ENCODE measurements at regions not wholly inside any gene's neighbourhood (a gene's known extent, or its start where the extent isn't known, plus 50 kb on each side); places are given as distances from the start of the nearest gene placed in this dataset.

DNA sequence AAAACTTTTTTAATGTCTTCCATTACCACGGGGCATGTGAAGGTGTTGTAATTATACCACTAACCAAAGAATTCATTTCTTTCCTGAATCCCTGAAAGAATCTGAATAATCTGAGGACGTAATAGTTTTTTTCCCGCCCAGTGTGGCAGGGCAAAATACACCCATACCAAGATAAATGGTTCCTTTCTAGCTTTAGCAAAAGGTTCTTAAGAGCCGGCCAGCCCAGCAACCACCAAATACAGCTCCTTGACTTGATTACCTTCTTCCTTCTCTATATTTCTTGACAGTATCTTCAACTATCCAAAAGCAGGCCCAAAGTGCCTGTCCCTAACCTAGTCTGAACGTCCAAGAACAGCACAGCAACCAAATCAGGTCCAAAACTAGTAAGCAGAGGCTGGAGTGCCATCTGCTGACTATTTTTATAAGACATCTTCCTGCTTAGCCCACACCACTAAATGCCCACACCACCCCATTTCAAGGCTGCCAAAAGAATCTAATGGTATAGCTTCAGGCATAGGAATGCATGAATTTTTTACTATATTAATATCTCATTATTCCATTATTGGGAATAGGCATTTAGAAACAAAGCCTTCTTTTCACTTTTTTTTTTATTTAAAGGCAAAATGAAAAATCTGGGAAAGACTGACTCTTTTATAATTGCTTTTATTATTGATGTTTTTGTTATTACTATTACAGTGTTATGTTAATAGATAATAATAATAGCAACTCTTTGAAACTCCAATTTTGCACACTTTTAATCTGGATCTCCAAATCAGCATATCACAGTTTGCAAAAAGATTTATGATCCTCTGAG, 524.4 kb downstream of the MED13L start:
- TF ChIP-seq CEBPB (IDR thresholded peaks at IDR 0.05) (no peak), ZBTB7A (IDR thresholded peaks at IDR 0.05; ENCODE audit: low read depth) (no peak), TCF12 (IDR thresholded peaks at IDR 0.05; ENCODE audit: low read depth) (no peak), RAD21 (IDR thresholded peaks at IDR 0.05; ENCODE audit: low read depth) (peak; percentile 64), TEAD4 (IDR thresholded peaks at IDR 0.05) (no peak)
- TF ChIP-seq, protein P1, sequence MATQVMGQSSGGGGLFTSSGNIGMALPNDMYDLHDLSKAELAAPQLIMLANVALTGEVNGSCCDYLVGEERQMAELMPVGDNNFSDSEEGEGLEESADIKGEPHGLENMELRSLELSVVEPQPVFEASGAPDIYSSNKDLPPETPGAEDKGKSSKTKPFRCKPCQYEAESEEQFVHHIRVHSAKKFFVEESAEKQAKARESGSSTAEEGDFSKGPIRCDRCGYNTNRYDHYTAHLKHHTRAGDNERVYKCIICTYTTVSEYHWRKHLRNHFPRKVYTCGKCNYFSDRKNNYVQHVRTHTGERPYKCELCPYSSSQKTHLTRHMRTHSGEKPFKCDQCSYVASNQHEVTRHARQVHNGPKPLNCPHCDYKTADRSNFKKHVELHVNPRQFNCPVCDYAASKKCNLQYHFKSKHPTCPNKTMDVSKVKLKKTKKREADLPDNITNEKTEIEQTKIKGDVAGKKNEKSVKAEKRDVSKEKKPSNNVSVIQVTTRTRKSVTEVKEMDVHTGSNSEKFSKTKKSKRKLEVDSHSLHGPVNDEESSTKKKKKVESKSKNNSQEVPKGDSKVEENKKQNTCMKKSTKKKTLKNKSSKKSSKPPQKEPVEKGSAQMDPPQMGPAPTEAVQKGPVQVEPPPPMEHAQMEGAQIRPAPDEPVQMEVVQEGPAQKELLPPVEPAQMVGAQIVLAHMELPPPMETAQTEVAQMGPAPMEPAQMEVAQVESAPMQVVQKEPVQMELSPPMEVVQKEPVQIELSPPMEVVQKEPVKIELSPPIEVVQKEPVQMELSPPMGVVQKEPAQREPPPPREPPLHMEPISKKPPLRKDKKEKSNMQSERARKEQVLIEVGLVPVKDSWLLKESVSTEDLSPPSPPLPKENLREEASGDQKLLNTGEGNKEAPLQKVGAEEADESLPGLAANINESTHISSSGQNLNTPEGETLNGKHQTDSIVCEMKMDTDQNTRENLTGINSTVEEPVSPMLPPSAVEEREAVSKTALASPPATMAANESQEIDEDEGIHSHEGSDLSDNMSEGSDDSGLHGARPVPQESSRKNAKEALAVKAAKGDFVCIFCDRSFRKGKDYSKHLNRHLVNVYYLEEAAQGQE (IDR thresholded peaks at IDR 0.05; ENCODE audit: low read depth): no peak

DNA sequence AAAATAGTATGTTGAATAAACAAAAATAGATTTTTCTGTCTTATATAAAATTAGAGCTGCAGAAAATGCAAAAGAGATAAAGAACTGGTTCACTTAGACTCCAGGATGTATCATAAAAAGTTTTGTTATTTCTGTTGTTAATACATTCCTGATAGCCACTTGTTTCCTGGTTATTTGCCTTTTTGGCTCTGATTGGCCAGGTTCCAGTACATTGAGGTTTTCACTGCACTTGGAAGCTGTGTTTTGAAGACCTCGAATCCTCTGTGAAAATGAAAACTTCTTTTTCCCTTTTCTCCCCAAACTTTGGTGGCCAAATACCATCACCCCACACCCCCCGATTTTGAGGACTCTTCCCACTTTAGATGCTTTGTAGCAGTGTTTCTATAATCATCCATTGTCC, 525.3 kb downstream of the MED13L start:
- TF ChIP-seq, protein P2, sequence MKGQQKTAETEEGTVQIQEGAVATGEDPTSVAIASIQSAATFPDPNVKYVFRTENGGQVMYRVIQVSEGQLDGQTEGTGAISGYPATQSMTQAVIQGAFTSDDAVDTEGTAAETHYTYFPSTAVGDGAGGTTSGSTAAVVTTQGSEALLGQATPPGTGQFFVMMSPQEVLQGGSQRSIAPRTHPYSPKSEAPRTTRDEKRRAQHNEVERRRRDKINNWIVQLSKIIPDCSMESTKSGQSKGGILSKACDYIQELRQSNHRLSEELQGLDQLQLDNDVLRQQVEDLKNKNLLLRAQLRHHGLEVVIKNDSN (IDR thresholded peaks at IDR 0.05): no peak
- TF ChIP-seq TEAD4 (IDR thresholded peaks at IDR 0.05): no peak
- no peak for TF ChIP-seq YY1 (IDR thresholded peaks at IDR 0.05; ENCODE audit: low read depth)
- TF ChIP-seq, protein P3, sequence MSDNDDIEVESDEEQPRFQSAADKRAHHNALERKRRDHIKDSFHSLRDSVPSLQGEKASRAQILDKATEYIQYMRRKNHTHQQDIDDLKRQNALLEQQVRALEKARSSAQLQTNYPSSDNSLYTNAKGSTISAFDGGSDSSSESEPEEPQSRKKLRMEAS (IDR thresholded peaks at IDR 0.05): no peak

DNA sequence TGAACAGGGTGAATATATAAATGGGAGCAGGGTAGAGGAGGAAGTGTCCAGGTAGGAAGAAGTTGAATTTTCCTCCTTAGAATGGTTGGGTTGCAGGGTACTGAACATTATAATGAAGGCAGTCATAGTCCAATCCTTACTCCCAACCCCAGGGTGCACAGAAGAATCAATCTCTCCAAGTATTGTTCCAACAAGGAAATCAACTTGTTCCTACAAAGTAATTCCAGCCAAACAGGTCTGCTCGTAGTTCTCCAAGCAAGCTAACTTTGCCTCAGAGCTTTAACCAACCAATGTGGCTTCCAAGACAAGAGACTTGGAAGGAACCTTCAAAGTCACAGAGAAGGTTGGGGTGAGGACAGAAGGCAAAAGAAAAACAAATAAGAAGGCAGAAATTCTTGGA, 527.2 kb downstream of the MED13L start:
- TF ChIP-seq ZBTB7A (IDR thresholded peaks at IDR 0.05; ENCODE audit: low read depth): no peak
- TF ChIP-seq, protein P1 (IDR thresholded peaks at IDR 0.05; ENCODE audit: low read depth): no peak
- no peak for TF ChIP-seq RAD21 (IDR thresholded peaks at IDR 0.05; ENCODE audit: low read depth)

DNA sequence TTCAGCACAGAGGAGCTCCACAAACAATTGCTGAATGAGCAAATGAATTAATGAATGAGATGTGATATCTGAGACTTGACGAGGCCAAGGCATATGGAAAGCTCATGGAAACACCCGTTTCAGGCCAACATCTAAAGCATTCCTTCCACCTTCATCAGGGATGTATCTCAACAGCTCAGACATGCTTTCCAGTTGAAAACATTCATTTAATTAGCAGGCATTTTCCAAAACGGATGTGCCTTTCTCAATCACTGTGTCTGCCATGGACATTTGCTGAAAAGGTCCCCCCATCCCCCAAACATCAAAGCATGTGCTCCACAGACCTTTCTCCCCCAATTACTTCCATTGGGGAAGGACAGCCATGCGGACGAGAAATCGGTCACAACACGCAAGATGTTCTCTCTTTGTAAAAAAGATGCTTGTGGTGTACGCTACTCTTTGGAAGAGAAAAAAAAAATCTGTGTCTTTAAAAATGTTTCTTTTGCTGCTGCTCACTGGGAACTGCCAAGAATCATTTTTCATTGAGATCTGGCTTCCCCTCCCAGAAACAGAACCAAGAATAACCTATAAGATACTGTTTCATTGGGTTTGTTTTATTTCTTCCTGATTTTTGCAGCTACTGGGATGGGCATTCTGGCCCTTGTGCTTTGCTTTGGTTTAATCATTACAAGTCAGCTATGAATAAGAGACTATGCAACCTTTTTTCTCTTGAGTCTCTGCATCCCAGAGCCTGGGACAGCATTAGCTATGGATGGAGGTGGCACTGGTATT, 528.2 kb downstream of the MED13L start:
- TF ChIP-seq EGR1 (IDR thresholded peaks at IDR 0.05) (no peak), YY1 (IDR thresholded peaks at IDR 0.05; ENCODE audit: low read depth) (no peak), RAD21 (IDR thresholded peaks at IDR 0.05; ENCODE audit: low read depth) (no peak), TEAD4 (IDR thresholded peaks at IDR 0.05) (no peak)
- TF ChIP-seq, protein P3 (IDR thresholded peaks at IDR 0.05): no peak
- TF ChIP-seq, protein P1 (IDR thresholded peaks at IDR 0.05; ENCODE audit: low read depth): no peak

DNA sequence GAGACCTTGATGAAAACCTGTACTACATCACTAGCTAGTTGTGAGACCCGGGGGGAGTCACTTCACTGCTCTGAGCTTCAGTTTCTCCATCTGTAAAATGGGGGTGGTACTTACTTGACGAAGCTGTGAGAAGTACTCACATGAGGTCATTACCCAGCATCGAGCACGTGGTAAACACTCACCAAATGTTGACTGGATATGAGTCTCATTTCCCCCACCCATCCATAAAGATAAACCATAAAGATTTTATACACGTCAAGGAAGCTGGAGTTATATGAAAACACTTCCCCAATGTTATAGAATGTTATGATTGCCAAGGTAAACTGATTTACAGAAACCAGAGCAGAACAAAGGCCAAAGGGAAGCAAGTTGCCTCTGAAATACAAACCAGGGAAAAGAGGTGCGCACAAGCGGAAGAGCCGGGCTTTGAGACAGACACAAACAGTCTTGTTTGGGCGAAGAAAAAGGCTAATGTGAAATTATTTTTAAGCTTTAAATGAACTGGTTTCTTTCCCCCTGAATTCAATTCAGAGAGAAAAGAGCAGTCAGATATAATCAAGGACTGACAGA, 536.8 kb downstream of the MED13L start:
- TF ChIP-seq TEAD4 (IDR thresholded peaks at IDR 0.05): no peak
- no peak for TF ChIP-seq TCF12 (IDR thresholded peaks at IDR 0.05; ENCODE audit: low read depth)

DNA sequence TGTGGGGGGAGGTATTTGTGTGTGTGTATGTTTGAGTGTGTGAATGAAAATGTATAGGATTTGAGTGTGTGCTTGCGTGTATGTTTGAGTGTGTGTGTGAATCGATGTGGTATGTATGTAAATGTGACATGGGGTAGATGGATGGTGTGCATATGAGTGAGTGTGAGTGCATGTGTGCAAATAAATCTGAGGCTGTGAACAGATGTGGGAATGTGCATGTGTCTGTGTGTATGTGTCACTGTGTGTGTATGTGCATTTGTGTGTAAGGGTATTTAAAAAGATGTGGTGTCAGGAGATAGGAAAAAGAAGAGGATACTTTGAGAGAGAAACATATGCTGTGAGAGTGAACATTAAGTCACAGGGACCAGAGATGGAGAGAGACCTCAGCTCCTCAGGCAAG, 539.6 kb downstream of the MED13L start:
- TF ChIP-seq RAD21 (IDR thresholded peaks at IDR 0.05; ENCODE audit: low read depth): no peak
- no peak for TF ChIP-seq FOXM1 (IDR thresholded peaks at IDR 0.05; ENCODE audit: borderline replicate concordance, low read depth)
- no peak for TF ChIP-seq ZBTB7A (IDR thresholded peaks at IDR 0.05; ENCODE audit: low read depth)
- no peak for TF ChIP-seq NFIC (IDR thresholded peaks at IDR 0.05)
- TF ChIP-seq, protein P3 (IDR thresholded peaks at IDR 0.05): no peak
- TF ChIP-seq EP300 (IDR thresholded peaks at IDR 0.05; ENCODE audit: borderline replicate concordance): no peak
- no peak for TF ChIP-seq YY1 (IDR thresholded peaks at IDR 0.05; ENCODE audit: low read depth)
- TF ChIP-seq EGR1 (IDR thresholded peaks at IDR 0.05): no peak
- no peak for TF ChIP-seq CREB1 (IDR thresholded peaks at IDR 0.05; ENCODE audit: low read depth)
- no peak for TF ChIP-seq TAF1 (IDR thresholded peaks at IDR 0.05; ENCODE audit: low read depth)
- TF ChIP-seq, protein P1 (IDR thresholded peaks at IDR 0.05; ENCODE audit: low read depth): no peak
- TF ChIP-seq TCF12 (IDR thresholded peaks at IDR 0.05; ENCODE audit: low read depth): no peak
- TF ChIP-seq, protein P2 (IDR thresholded peaks at IDR 0.05): no peak
- TF ChIP-seq CEBPB (IDR thresholded peaks at IDR 0.05): no peak
- no peak for TF ChIP-seq TEAD4 (IDR thresholded peaks at IDR 0.05)
